Astrocyte (in vitro differentiated cells and primary cell): ENCODE measurements at regions not wholly inside any gene's neighbourhood (a gene's known extent, or its start where the extent isn't known, plus 50 kb on each side); places are given as distances from the start of the nearest gene placed in this dataset.

Experiments used
- EZH2 ChIP-seq: IDR thresholded peaks from 2 replicates; pipeline ENCODE4 v1.6.1; 2012; ENCODE audit warnings: mild to moderate bottlenecking, low read length, inconsistent platforms; ENCODE audit not compliant: insufficient read depth
- TF ChIP-seq, protein P1 (sequence below): IDR thresholded peaks from 2 replicates; pipeline ENCODE4 v1.5.1; 2011; ENCODE audit warnings: low read depth, mild to moderate bottlenecking, inconsistent platforms, low read length, moderate library complexity; ENCODE audit not compliant: insufficient read depth

GRCh38 chr4:157837071-157837703 is 335.6 kb downstream of the GASK1B start:
- TF ChIP-seq, protein P1, sequence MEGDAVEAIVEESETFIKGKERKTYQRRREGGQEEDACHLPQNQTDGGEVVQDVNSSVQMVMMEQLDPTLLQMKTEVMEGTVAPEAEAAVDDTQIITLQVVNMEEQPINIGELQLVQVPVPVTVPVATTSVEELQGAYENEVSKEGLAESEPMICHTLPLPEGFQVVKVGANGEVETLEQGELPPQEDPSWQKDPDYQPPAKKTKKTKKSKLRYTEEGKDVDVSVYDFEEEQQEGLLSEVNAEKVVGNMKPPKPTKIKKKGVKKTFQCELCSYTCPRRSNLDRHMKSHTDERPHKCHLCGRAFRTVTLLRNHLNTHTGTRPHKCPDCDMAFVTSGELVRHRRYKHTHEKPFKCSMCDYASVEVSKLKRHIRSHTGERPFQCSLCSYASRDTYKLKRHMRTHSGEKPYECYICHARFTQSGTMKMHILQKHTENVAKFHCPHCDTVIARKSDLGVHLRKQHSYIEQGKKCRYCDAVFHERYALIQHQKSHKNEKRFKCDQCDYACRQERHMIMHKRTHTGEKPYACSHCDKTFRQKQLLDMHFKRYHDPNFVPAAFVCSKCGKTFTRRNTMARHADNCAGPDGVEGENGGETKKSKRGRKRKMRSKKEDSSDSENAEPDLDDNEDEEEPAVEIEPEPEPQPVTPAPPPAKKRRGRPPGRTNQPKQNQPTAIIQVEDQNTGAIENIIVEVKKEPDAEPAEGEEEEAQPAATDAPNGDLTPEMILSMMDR, result no peak
- no peak for TF ChIP-seq EZH2
